ENCODE measurements at regions not wholly inside any gene's neighbourhood (a gene's known extent, or its start where the extent isn't known, plus 50 kb on each side); places are given as distances from the start of the nearest gene placed in this dataset.

DNA sequence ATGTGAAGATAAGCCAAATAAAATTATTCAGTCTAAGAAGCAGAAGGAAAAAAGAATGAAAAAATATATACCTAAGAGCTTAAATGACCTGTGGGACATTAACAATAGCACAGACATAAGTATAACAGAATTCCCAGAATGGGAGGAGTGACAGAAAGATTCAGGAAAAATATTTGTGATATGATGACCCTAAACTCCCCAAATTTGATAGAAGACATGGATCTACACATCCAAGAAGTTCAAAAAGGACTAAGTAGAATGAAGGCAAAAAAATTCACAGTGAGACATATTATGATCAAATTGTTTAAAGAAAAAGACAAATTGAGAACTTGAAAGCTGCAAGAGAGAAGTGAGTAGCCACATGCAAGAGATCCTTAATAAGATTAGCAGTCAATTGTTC, 211.4 kb upstream of the OR4E1 start:
- TF ChIP-seq, protein P1, sequence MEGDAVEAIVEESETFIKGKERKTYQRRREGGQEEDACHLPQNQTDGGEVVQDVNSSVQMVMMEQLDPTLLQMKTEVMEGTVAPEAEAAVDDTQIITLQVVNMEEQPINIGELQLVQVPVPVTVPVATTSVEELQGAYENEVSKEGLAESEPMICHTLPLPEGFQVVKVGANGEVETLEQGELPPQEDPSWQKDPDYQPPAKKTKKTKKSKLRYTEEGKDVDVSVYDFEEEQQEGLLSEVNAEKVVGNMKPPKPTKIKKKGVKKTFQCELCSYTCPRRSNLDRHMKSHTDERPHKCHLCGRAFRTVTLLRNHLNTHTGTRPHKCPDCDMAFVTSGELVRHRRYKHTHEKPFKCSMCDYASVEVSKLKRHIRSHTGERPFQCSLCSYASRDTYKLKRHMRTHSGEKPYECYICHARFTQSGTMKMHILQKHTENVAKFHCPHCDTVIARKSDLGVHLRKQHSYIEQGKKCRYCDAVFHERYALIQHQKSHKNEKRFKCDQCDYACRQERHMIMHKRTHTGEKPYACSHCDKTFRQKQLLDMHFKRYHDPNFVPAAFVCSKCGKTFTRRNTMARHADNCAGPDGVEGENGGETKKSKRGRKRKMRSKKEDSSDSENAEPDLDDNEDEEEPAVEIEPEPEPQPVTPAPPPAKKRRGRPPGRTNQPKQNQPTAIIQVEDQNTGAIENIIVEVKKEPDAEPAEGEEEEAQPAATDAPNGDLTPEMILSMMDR (optimal IDR thresholded peaks at IDR 0.05 in 1 of 3, IDR thresholded peaks at IDR 0.05 in 1 of 3, conservative IDR thresholded peaks at IDR 0.05 in 1 of 3; ENCODE audit: extremely low read depth in 1 of 3, insufficient read depth in 2 of 3, low read length in 3 of 3) = no peak
- no peak for TF ChIP-seq EZH2 (IDR thresholded peaks at IDR 0.05; ENCODE audit: low read length)
